Suprapubic skin (tissue), 4 donors: ENCODE measurements at regions not wholly inside any gene's neighbourhood (a gene's known extent, or its start where the extent isn't known, plus 50 kb on each side); places are given as distances from the start of the nearest gene placed in this dataset.
"Not testable (repeated sequence)": the region's sequence is repeated elsewhere in the genome, so short reads cannot be mapped to it uniquely, and the experiment has no call there.

Source experiments
- DNase-seq, 2 donors: peaks; one replicate each; pipeline ENCODE4 v3.0.0-alpha.2; 2019; ENCODE audit warnings: low spot score in 2 of 2
- H3K27ac ChIP-seq: fragments of 200-600 bp; sonication (generic); one replicate; pipeline ENCODE4 v1.5.1; 2019
- H3K27me3 ChIP-seq: fragments of 200-600 bp; sonication (generic); one replicate; pipeline ENCODE4 v1.5.1; 2019
- H3K36me3 ChIP-seq: fragments of 200-600 bp; sonication (generic); one replicate; pipeline ENCODE4 v1.5.1; 2019
- H3K4me1 ChIP-seq: fragments of 200-600 bp; sonication (generic); one replicate; pipeline ENCODE4 v1.5.1; 2019
- H3K4me3 ChIP-seq: fragments of 200-600 bp; sonication (generic); one replicate; pipeline ENCODE4 v1.5.1; 2019; ENCODE audit warnings: mild to moderate bottlenecking
- H3K9me3 ChIP-seq: fragments of 200-600 bp; sonication (generic); one replicate; pipeline ENCODE4 v1.5.1; 2019
- EP300 ChIP-seq: sonication (generic); formaldehyde crosslinking; IDR thresholded peaks from one replicate; pipeline ENCODE4 v1.6.1; 2017; ENCODE audit warnings: antibody characterized with exemption
- POLR2A ChIP-seq, 2 donors: fragments of 450-650 bp; IDR thresholded peaks; one replicate each; pipeline ENCODE4 v1.6.1; 2017; ENCODE audit warnings: antibody characterized with exemption in 2 of 2, mild to moderate bottlenecking in 2 of 2, moderate library complexity in 2 of 2
- POLR2AphosphoS5 ChIP-seq, 3 donors: sonication (generic); formaldehyde crosslinking; IDR thresholded peaks; one replicate each; pipeline ENCODE4 v1.6.1; 2017; ENCODE audit warnings: antibody characterized with exemption in 3 of 3
- WGBS: methylation state at CpG from one replicate; pipeline ENCODE4 v1.1.5; 2018; 5-methylcytosine and 5-hydroxymethylcytosine counted together
- TF ChIP-seq, protein P1 (sequence below), 2 donors: fragments of 200-600 bp in 1 of 2; fragments of 450-650 bp in 1 of 2; sonication (generic) in 1 of 2; IDR thresholded peaks; one replicate each; pipeline ENCODE4 v1.5.1; 2016 to 2019; ENCODE audit warnings: antibody characterized with exemption in 2 of 2, mild to moderate bottlenecking in 1 of 2, moderate library complexity in 1 of 2

DNA sequence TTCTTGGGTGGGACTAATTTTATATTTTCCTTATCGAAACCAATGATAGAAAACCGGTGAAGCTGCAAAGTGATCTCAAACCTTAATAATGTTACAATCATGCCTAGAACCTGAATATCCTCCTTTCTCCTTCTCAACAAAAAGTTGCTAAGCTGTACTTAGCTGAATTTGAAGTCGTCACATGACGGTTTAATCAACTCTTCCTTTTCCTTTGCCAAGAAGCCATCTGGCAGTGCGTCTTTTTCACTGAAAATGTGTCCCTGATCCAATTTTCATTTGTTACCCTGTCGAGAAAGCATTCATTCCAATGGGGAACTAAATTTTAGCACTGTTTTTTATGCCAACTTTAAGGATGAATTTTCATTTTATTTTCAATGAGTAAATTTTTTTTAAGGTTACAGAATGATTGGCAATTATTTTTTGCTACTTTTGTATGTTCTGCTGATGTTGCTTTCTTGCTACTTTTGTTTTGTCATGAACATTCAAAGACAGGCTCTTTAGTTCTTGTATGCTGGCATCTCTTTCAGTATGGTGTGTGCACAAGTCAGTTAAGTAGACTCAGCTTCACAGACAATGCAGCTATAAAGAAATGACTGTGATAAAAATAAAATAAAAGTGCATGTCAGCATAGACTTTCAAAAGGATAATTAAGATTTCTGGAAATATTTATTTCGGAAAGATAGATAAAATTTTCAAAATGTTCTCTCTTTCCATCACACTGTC is 980.0 kb downstream of the DNAJB9 start:
- DNase-seq: no peak
- TF ChIP-seq EP300 (no peak), POLR2A (IDR thresholded peaks at IDR 0.05) (no peak), POLR2AphosphoS5 (IDR thresholded peaks at IDR 0.05) (no peak)
- TF ChIP-seq, protein P1, sequence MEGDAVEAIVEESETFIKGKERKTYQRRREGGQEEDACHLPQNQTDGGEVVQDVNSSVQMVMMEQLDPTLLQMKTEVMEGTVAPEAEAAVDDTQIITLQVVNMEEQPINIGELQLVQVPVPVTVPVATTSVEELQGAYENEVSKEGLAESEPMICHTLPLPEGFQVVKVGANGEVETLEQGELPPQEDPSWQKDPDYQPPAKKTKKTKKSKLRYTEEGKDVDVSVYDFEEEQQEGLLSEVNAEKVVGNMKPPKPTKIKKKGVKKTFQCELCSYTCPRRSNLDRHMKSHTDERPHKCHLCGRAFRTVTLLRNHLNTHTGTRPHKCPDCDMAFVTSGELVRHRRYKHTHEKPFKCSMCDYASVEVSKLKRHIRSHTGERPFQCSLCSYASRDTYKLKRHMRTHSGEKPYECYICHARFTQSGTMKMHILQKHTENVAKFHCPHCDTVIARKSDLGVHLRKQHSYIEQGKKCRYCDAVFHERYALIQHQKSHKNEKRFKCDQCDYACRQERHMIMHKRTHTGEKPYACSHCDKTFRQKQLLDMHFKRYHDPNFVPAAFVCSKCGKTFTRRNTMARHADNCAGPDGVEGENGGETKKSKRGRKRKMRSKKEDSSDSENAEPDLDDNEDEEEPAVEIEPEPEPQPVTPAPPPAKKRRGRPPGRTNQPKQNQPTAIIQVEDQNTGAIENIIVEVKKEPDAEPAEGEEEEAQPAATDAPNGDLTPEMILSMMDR (IDR thresholded peaks at IDR 0.05): no peak
- Histone ChIP-seq H3K36me3 (no peaks in the 10 kb centered on the region), H3K27ac (no peak overlapping the region), H3K9me3 (no peaks in the 10 kb centered on the region), H3K4me3 (peak overlapping the region; percentile 13), H3K4me1 (no peaks in the 10 kb centered on the region), H3K27me3 (no peaks in the 10 kb centered on the region)
- 42% methylated on average over 7 of the region's 7 CpGs for WGBS

DNA sequence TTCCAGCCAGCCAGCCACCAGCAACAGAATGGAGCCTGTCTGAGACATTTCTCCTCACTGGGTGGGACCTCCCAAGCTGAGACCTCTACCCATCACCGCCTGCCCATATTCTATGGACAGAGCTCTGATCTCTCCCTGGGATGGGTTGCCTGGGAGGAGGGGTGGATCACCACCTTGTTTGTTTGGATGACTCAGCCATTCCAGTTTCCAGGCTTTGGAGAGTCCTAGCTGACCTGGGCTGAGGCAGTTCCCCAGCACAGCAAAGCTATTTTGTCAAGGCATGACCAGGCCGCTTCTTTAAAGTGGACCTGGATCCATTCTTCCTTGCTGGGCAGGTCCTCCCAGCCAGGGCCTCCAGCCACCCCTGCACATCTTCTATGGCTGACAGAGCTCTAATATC is 982.3 kb downstream of the DNAJB9 start:
- WGBS: 100% methylated on average over 2 of the region's 2 CpGs
- Histone ChIP-seq H3K27ac (no peak overlapping the region), H3K27me3 (no peaks in the 10 kb centered on the region), H3K9me3 (no peaks in the 10 kb centered on the region), H3K36me3 (no peaks in the 10 kb centered on the region), H3K4me1 (no peaks in the 10 kb centered on the region), H3K4me3 (no peak overlapping the region)
- DNase-seq: no peak
- TF ChIP-seq POLR2A (IDR thresholded peaks at IDR 0.05): no peak

DNA sequence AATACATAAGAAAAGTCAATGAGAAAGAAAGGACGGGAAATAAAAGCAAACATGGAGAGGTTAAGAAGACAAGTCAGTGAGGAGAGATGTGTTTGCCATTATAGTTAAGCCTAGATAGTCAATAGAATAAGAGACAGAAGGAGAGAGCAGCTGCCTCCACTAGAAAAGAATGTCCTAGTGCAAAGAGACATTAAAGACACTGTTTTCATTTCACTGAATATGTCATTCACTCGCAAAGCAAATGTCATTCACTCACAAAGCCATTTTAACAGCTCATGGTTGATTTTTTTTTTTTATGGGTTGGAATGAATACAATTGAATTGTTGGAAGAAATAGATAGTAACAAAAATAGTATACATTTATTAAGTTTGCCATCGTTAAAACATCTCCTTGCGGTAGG is 1007.6 kb downstream of the DNAJB9 start:
- H3K4me3 ChIP-seq: no peak overlapping the region
- H3K9me3 ChIP-seq: no peaks in the 10 kb centered on the region
- H3K4me1 ChIP-seq: no peaks in the 10 kb centered on the region
- H3K27ac ChIP-seq: no peak overlapping the region
- no peak for DNase-seq
- TF ChIP-seq POLR2A (IDR thresholded peaks at IDR 0.05): no peak
- TF ChIP-seq, protein P1 (IDR thresholded peaks at IDR 0.05): no peak
- TF ChIP-seq POLR2AphosphoS5 (IDR thresholded peaks at IDR 0.05): no peak
- no peak for TF ChIP-seq EP300
- H3K36me3 ChIP-seq: no peaks in the 10 kb centered on the region
- H3K27me3 ChIP-seq: no peaks in the 10 kb centered on the region
- 63% methylated on average over 4 of the region's 4 CpGs for WGBS

DNA sequence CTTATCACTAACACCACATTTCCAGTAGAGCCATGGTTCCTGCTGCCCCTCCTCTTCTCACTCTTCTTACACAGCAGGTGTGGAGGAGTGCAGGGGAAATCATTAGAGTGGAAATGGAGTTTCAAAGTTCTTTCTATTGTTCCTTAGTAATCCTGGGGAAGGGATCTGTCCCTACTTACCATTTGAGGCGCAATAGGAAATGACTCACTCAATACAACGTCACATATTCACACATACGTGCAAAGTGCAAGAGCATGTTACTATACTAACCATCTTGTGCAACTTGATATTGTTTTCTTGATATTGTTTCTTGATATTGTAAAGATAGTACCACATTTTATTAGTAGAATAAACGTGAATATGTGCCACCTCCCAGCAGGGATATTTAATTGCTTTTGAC is 1010.2 kb downstream of the DNAJB9 start:
- Histone ChIP-seq H3K9me3 (peaks cover 7% of the 10 kb centered on the region), H3K4me3 (no peak overlapping the region), H3K27ac (no peak overlapping the region), H3K4me1 (no peaks in the 10 kb centered on the region), H3K36me3 (no peaks in the 10 kb centered on the region), H3K27me3 (no peaks in the 10 kb centered on the region)
- 69% methylated on average over 4 of the region's 4 CpGs for WGBS
- DNase-seq: no peak
- TF ChIP-seq EP300 (no peak), POLR2A (IDR thresholded peaks at IDR 0.05) (no peak), POLR2AphosphoS5 (IDR thresholded peaks at IDR 0.05) (no peak)
- TF ChIP-seq, protein P1 (IDR thresholded peaks at IDR 0.05): no peak

DNA sequence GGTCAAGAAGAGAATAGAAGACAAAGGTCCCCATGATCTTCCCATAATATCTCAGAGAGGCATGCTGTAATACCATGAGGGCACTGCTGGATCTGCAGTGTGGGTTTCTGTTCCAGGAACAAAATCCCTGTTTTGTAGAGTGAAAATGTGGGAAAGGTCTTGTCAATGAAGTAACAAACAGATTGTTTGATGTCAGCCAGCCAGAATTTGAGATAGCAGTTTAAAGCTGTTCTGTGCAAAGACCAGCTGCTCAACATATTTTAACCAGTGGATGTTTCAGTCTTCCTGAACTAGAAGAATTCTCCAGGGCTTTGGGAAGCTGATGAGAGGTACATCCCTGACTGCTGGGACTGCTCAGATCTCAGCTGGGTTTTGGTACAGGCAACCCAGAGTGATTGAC is 1012.5 kb downstream of the DNAJB9 start:
- H3K27ac ChIP-seq: no peak overlapping the region
- TF ChIP-seq EP300: no peak
- no peak for TF ChIP-seq POLR2A (IDR thresholded peaks at IDR 0.05)
- no peak for TF ChIP-seq POLR2AphosphoS5 (IDR thresholded peaks at IDR 0.05)
- TF ChIP-seq, protein P1 (IDR thresholded peaks at IDR 0.05): no peak
- H3K9me3 ChIP-seq: peaks cover 15% of the 10 kb centered on the region
- no peak overlapping the region for H3K4me3 ChIP-seq
- no peaks in the 10 kb centered on the region for H3K36me3 ChIP-seq
- H3K4me1 ChIP-seq: no peaks in the 10 kb centered on the region
- no peaks in the 10 kb centered on the region for H3K27me3 ChIP-seq
- no peak for DNase-seq

DNA sequence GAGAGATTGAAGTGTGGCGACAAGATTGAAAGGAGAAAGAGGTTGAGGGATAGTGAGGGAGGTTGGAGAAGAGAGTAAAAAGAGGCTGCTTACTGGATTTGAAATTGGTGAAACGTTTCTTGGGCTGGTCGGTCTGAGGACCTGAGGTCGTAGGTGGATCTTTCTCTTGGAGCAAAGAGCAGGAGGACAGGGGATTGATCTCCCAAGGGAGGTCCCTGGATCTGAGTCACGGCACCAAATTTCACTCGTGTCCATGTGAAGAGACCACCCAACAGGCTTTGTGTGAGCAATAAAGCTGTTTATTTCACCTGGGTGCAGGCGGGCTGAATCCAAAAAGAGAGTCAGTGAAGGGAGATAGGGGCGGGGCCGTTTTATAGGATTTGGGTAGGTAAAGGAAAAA is 1027.3 kb downstream of the DNAJB9 start:
- not testable (repeated sequence) for H3K4me3 ChIP-seq, DNase-seq, H3K4me1 ChIP-seq, H3K27ac ChIP-seq, H3K36me3 ChIP-seq, H3K9me3 ChIP-seq, H3K27me3 ChIP-seq
- WGBS: 83% methylated on average over 9 of the region's 9 CpGs
